Activated B cell treated with CpG ODN at 0.5 μM for 24 hours (primary cell): ENCODE measurements at regions not wholly inside any gene's neighbourhood (a gene's known extent, or its start where the extent isn't known, plus 50 kb on each side); places are given as distances from the start of the nearest gene placed in this dataset.

Experiments used
- ATAC-seq: fragments of 200-7000 bp; cut with Tn5 transposase; one replicate; pipeline ENCODE4 v1.10.0; 2021; ENCODE audit warnings: low read depth, mild to moderate bottlenecking, moderate library complexity
- CTCF ChIA-PET: fragments of 350-600 bp; sonication (Branson Sonifier 250); formaldehyde crosslinking; loops from one replicate; lab custom pipeline; 2021; ENCODE audit warnings: antibody characterized with exemption; lab: Charles Lee
- POLR2A ChIA-PET: fragments of 350-600 bp; sonication (Branson Sonifier 250); formaldehyde crosslinking; loops from one replicate; lab custom pipeline; 2021; ENCODE audit warnings: antibody characterized with exemption; lab: Charles Lee
- DNase-seq: peaks from one replicate; pipeline ENCODE4 v3.0.0; 2022
- H3K27ac Mint-ChIP-seq: one replicate; pipeline ENCODE4 v1.8.0; 2020; ENCODE audit warnings: mixed read lengths
- H3K27me3 Mint-ChIP-seq: one replicate; pipeline ENCODE4 v1.8.0; 2021; ENCODE audit warnings: mixed read lengths
- H3K36me3 Mint-ChIP-seq: one replicate; pipeline ENCODE4 v1.8.0; 2021; ENCODE audit warnings: low read depth, mixed read lengths
- H3K4me1 Mint-ChIP-seq: one replicate; pipeline ENCODE4 v1.8.0; 2021; ENCODE audit warnings: mixed read lengths
- H3K4me3 Mint-ChIP-seq: one replicate; pipeline ENCODE4 v1.8.0; 2020; ENCODE audit warnings: mild to moderate bottlenecking, mixed read lengths
- H3K9me3 Mint-ChIP-seq: one replicate; pipeline ENCODE4 v1.8.0; 2020; ENCODE audit warnings: mixed read lengths
- CTCF ChIP-seq: fragments of 200-600 bp; IDR thresholded peaks from one replicate; pipeline ENCODE4 v1.8.0; 2022; ENCODE audit warnings: antibody characterized with exemption, mild to moderate bottlenecking
- intact Hi-C: fragments of 100-400 bp; cut with micrococcal nuclease; formaldehyde crosslinking; loops from one replicate; pipeline ENCODE4 v1.15.1; 2024

GRCh38 chr5:99109894-99110293, 181.1 kb upstream of the CHD1 start:
- Mint-ChIP-seq H3K4me3 (no peak overlapping the region), H3K27me3 (peaks cover 5% of the 10 kb centered on the region), H3K9me3 (no peaks in the 10 kb centered on the region), H3K4me1 (no peaks in the 10 kb centered on the region), H3K27ac (no peak overlapping the region), H3K36me3 (no peaks in the 10 kb centered on the region)
- POLR2A ChIA-PET: no interaction called here
- no peak for DNase-seq
- CTCF ChIA-PET: no interaction called here
- no peak for ATAC-seq
- TF ChIP-seq CTCF: no peak
- intact Hi-C loops: loop anchor here (5.0 kb wide), 1 partner anchor 1322 kb away; no protein-coding TSS in a partner anchor

DNA sequence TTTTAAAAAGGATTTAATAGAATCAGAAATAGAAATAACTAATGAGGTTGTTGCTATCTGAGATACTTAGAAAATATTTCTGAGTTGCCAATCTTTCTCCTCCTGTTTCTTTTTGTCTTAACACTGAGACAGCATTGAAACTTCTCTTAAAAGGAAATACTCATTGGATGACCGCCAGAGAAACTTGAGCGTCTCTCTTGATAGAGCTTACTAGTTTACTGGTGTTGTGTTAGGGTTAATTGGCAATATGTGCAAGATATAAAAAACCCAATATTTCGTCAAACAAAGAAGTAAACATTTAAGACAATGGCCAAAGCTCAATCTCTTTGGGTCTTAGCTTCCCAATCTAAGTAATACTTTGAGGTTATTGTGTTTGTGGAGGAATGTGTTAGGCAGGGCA, 176.4 kb upstream of the CHD1 start:
- DNase-seq: no peak
- no peaks in the 10 kb centered on the region for H3K9me3 Mint-ChIP-seq
- ChIA-PET POLR2A (interaction anchor here (0.7 kb wide), 1 partner anchor 47 kb away, joined by 6 read pairs; no protein-coding TSS in a partner anchor), CTCF (interaction anchor here (0.6 to 3.8 kb wide), 6 partner anchors 8 to 1908 kb away, joined by 3 to 18 read pairs (median 3); no protein-coding TSS in a partner anchor)
- ATAC-seq: no peak
- peaks cover 4% of the 10 kb centered on the region for H3K27me3 Mint-ChIP-seq
- TF ChIP-seq CTCF: no peak
- H3K36me3 Mint-ChIP-seq: no peaks in the 10 kb centered on the region
- no peak overlapping the region for H3K27ac Mint-ChIP-seq
- no peak overlapping the region for H3K4me3 Mint-ChIP-seq
- intact Hi-C loops: loop anchor here (2.0 to 5.0 kb wide), 2 partner anchors 1327 to 1940 kb away; no protein-coding TSS in a partner anchor
- H3K4me1 Mint-ChIP-seq: no peaks in the 10 kb centered on the region

DNA sequence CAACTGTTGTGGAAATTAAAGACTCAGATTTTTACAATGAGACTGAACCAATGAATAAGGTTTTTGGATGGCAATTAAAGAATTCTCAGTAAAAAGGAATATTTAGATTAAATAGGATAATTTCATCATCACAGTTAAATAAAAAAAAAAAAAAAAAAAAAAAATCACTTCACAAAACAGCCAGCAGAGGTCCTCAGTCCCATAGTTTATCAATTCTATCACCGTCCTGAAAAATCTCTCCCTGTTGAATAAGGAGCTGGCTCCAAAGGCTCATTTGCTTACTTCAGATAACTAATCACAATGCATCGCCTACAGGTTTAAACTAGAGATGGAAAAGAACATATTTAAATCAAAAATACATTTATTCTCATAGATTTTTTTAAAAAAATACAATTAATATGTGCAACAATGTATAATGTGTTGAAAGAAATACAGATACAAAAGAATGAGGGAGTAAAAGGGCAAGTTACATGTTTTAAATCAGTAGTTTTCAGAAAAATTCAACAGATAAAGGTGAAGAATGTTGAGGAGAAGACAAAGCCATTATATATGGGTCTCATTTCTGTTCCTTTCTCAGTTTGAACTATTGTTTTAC, 175.8 kb upstream of the CHD1 start:
- Mint-ChIP-seq H3K9me3 (no peaks in the 10 kb centered on the region), H3K4me3 (no peak overlapping the region), H3K27ac (no peak overlapping the region), H3K36me3 (no peaks in the 10 kb centered on the region), H3K4me1 (no peaks in the 10 kb centered on the region), H3K27me3 (peaks cover 4% of the 10 kb centered on the region)
- POLR2A ChIA-PET: interaction anchor here (0.7 kb wide), 1 partner anchor 47 kb away, joined by 6 read pairs; no protein-coding TSS in a partner anchor
- TF ChIP-seq CTCF: no peak
- intact Hi-C loops: loop anchor here (2.0 to 5.0 kb wide), 2 partner anchors 1328 to 1940 kb away; no protein-coding TSS in a partner anchor
- CTCF ChIA-PET: interaction anchor here (0.6 to 3.8 kb wide), 6 partner anchors 8 to 1908 kb away, joined by 3 to 18 read pairs (median 3); no protein-coding TSS in a partner anchor
- ATAC-seq (no peak), DNase-seq (no peak)

- no peak for TF ChIP-seq CTCF
- H3K27me3 Mint-ChIP-seq: peaks cover 7% of the 10 kb centered on the region
- no peak for DNase-seq
- intact Hi-C loops: no loop called here
- no peak overlapping the region for H3K4me3 Mint-ChIP-seq
- H3K36me3 Mint-ChIP-seq: no peaks in the 10 kb centered on the region
- no peak for ATAC-seq
- POLR2A ChIA-PET: no interaction called here
- CTCF ChIA-PET: interaction anchor here (1.2 to 3.8 kb wide), 2 partner anchors 12 to 28 kb away, joined by 4 to 18 read pairs; no protein-coding TSS in a partner anchor
- H3K9me3 Mint-ChIP-seq: no peaks in the 10 kb centered on the region
- H3K27ac Mint-ChIP-seq: no peak overlapping the region
- H3K4me1 Mint-ChIP-seq: no peaks in the 10 kb centered on the region
Measured at GRCh38 chr5:99102073-99102697, 173.4 kb upstream of the CHD1 start.

DNA sequence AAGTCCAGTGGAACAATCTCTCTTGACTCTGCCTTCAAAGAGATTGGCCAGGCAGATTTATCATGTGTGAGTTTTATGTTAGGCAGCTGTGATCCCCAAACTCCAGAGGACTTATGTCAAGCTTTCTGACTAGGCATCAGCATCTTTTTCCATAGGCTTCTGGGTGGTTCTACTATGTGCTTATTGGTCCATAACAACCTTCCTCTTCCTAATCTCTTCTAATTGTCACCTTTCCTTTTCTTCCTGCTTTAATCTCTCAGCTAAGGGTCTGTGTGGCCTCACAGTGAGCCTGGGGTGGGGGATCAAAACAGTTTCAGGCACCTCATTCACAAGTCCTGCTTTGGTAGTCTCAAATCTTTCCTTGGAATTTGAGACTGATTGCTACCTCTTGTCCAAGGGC, 170.9 kb upstream of the CHD1 start:
- ATAC-seq (no peak), DNase-seq (no peak)
- Mint-ChIP-seq H3K9me3 (no peaks in the 10 kb centered on the region), H3K27ac (no peak overlapping the region), H3K36me3 (no peaks in the 10 kb centered on the region), H3K27me3 (peaks cover 9% of the 10 kb centered on the region), H3K4me1 (no peaks in the 10 kb centered on the region), H3K4me3 (no peak overlapping the region)
- intact Hi-C loops: no loop called here
- POLR2A ChIA-PET: no interaction called here
- CTCF ChIA-PET: no interaction called here
- TF ChIP-seq CTCF: no peak
